ENCODE measurements at regions not wholly inside any gene's neighbourhood (a gene's known extent, or its start where the extent isn't known, plus 50 kb on each side); places are given as distances from the start of the nearest gene placed in this dataset.

DNA sequence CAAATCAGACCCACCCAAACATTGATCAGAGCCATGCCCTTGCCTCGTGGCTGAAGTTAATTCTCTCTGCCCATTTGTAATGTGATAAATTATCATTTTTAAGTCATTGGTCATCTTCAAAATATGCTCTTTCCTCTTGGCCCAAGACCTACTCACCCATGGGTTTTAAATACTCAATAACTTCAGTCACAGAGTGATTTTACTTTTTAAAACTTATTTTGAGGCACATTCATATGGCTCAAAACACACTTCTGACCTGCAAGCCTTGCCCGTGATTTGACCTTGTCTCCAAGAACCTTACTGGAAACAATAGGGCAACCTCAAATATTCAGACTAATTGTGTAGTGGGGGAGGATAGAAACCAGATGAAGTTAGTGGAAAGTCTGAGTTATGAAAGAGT is 176.2 kb upstream of the LNX1 start:
- TF ChIP-seq TAF1 (IDR thresholded peaks at IDR 0.05; ENCODE audit: low read depth, low read length) (no peak), POLR2A (IDR thresholded peaks at IDR 0.05; ENCODE audit: low read depth, low read length) (no peak), POLR2AphosphoS5 (IDR thresholded peaks at IDR 0.05; ENCODE audit: low read depth, low read length) (no peak)
